HG02759 (cell line): ENCODE measurements at regions not wholly inside any gene's neighbourhood (a gene's known extent, or its start where the extent isn't known, plus 50 kb on each side); places are given as distances from the start of the nearest gene placed in this dataset.

Source experiments
- ATAC-seq: cut with Tn5 transposase; IDR thresholded peaks from one replicate; pipeline ENCODE4 v1.9.1; 2021; ENCODE audit warnings: mild to moderate bottlenecking, moderate library complexity; ENCODE audit not compliant: unreplicated experiment

GRCh38 chr9:103734471-103734870, 359.6 kb upstream of the SMC2 start:
- ATAC-seq: no peak

- no peak for ATAC-seq
Measured at GRCh38 chr9:103755441-103755840, 338.7 kb upstream of the SMC2 start.

- ATAC-seq: no peak
Measured at GRCh38 chr9:103755986-103756385, 338.1 kb upstream of the SMC2 start.

- ATAC-seq: no peak
Measured at GRCh38 chr9:103757062-103757461, 337.0 kb upstream of the SMC2 start.

- ATAC-seq: no peak
Measured at GRCh38 chr9:103761466-103761865, 332.6 kb upstream of the SMC2 start.

GRCh38 chr9:103789686-103790085, 304.4 kb upstream of the SMC2 start:
- ATAC-seq: peak; percentile 95

GRCh38 chr9:103798620-103799019, 295.5 kb upstream of the SMC2 start:
- peak; percentile 100 for ATAC-seq

- ATAC-seq: no peak
Measured at GRCh38 chr9:103799959-103800358, 294.1 kb upstream of the SMC2 start.

- no peak for ATAC-seq
Measured at GRCh38 chr9:103802068-103802467, 292.0 kb upstream of the SMC2 start.

- ATAC-seq: no peak
Measured at GRCh38 chr9:103803245-103803644, 290.9 kb upstream of the SMC2 start.

- ATAC-seq: no peak
Measured at GRCh38 chr9:103804077-103804735, 289.9 kb upstream of the SMC2 start.

- ATAC-seq: no peak
Measured at GRCh38 chr9:103809745-103810144, 284.4 kb upstream of the SMC2 start.

- no peak for ATAC-seq
Measured at GRCh38 chr9:103811462-103811861, 282.6 kb upstream of the SMC2 start.

GRCh38 chr9:103816146-103816545, 278.0 kb upstream of the SMC2 start:
- ATAC-seq: no peak

- no peak for ATAC-seq
Measured at GRCh38 chr9:103819936-103820335, 274.2 kb upstream of the SMC2 start.

GRCh38 chr9:103821115-103821514, 273.0 kb upstream of the SMC2 start:
- no peak for ATAC-seq

GRCh38 chr9:103837940-103838339, 256.2 kb upstream of the SMC2 start:
- no peak for ATAC-seq

- no peak for ATAC-seq
Measured at GRCh38 chr9:103839197-103839596, 254.9 kb upstream of the SMC2 start.

GRCh38 chr9:103867886-103868285, 226.2 kb upstream of the SMC2 start:
- no peak for ATAC-seq

GRCh38 chr9:103872811-103873210, 221.3 kb upstream of the SMC2 start:
- ATAC-seq: no peak

GRCh38 chr9:103881419-103881818, 212.7 kb upstream of the SMC2 start:
- no peak for ATAC-seq

GRCh38 chr9:103889989-103890388, 204.1 kb upstream of the SMC2 start:
- ATAC-seq: no peak

- no peak for ATAC-seq
Measured at GRCh38 chr9:103894184-103894583, 199.9 kb upstream of the SMC2 start.
